CD14-positive monocyte (primary cell): ENCODE measurements at regions not wholly inside any gene's neighbourhood (a gene's known extent, or its start where the extent isn't known, plus 50 kb on each side); places are given as distances from the start of the nearest gene placed in this dataset.

Experiments used
- DNase-seq, 3 donors: peaks; one replicate each; pipeline ENCODE4 v3.0.0-alpha.2; 2011 to 2022
- H2AFZ ChIP-seq: 2 replicates; pipeline ENCODE4 v1.6.0; 2012; ENCODE audit warnings: mild to moderate bottlenecking, low read depth, low read length, inconsistent platforms; ENCODE audit not compliant: insufficient read depth, poor library complexity, severe bottlenecking
- H3K27ac ChIP-seq, 2 donors: 1 replicate in 1 of 2; 2 replicates in 1 of 2; pipeline ENCODE4 v1.5.1; 2012 to 2013; ENCODE audit warnings: low read length in 2 of 2, control low read depth in 1 of 2, inconsistent platforms in 1 of 2, low read depth in 1 of 2, mild to moderate bottlenecking in 1 of 2
- H3K27me3 ChIP-seq, 2 donors: one replicate each; pipeline versions ENCODE4 v1.6.0 to v1.6.1; 2011 to 2013; ENCODE audit warnings: low read length in 2 of 2; ENCODE audit not compliant: control insufficient read depth in 2 of 2, insufficient read depth in 2 of 2
- H3K36me3 ChIP-seq, 2 donors: replicated peaks in 1 of 2; 1 replicate in 1 of 2; 2 replicates in 1 of 2; pipeline versions ENCODE4 v1.5.1 to v1.6.1; 2012 to 2013; ENCODE audit warnings: low read length in 2 of 2, control low read depth in 1 of 2, inconsistent platforms in 1 of 2, mild to moderate bottlenecking in 1 of 2; ENCODE audit not compliant: insufficient read depth in 2 of 2, control insufficient read depth in 1 of 2
- H3K4me1 ChIP-seq, 2 donors: 1 replicate in 1 of 2; 2 replicates in 1 of 2; pipeline versions ENCODE4 v1.5.1 to v1.6.1; 2012 to 2013; ENCODE audit warnings: low read length in 2 of 2, control low read depth in 1 of 2, inconsistent platforms in 1 of 2, mild to moderate bottlenecking in 1 of 2, moderate library complexity in 1 of 2; ENCODE audit not compliant: insufficient read depth in 2 of 2, control insufficient read depth in 1 of 2
- H3K4me2 ChIP-seq: replicated peaks from 2 replicates; pipeline ENCODE3; 2012; ENCODE audit warnings: low read length, moderate library complexity, mild to moderate bottlenecking; ENCODE audit not compliant: poor library complexity, severe bottlenecking; ENCODE audit errors: extremely low read depth
- H3K4me3 ChIP-seq, 3 experiments: fragments of 200-600 bp in 1 of 3; sonication (generic) in 1 of 3; replicated peaks in 1 of 3; 1 replicate in 2 of 3; 2 replicates in 1 of 3; pipeline ENCODE4 v1.5.1; 2011 to 2013; ENCODE audit warnings: low read length in 3 of 3, mild to moderate bottlenecking in 3 of 3, control low read depth in 2 of 3, low read depth in 2 of 3, inconsistent platforms in 1 of 3, moderate library complexity in 1 of 3
- H3K79me2 ChIP-seq: 2 replicates; pipeline ENCODE4 v1.6.0; 2012; ENCODE audit warnings: mild to moderate bottlenecking, control low read depth, inconsistent platforms, low read length, moderate library complexity; ENCODE audit not compliant: insufficient read depth
- H3K9ac ChIP-seq: 2 replicates; pipeline ENCODE4 v1.6.0; 2017; ENCODE audit warnings: low read length, mild to moderate bottlenecking; ENCODE audit not compliant: insufficient read depth, poor library complexity, severe bottlenecking
- H3K9me3 ChIP-seq, 2 donors: replicated peaks in 1 of 2; 1 replicate in 1 of 2; 2 replicates in 1 of 2; pipeline versions ENCODE4 v1.5.1 to v1.6.1; 2012 to 2013; ENCODE audit warnings: low read length in 2 of 2, control low read depth in 1 of 2; ENCODE audit not compliant: control insufficient read depth in 1 of 2, insufficient read depth in 1 of 2
- H4K20me1 ChIP-seq: 2 replicates; pipeline ENCODE4 v1.6.0; 2012; ENCODE audit warnings: mild to moderate bottlenecking, low read length, control low read depth, moderate library complexity; ENCODE audit not compliant: insufficient read depth
- H3K27ac Mint-ChIP-seq, 7 donors: one replicate each; pipeline ENCODE4 v1.8.0; 2020; ENCODE audit warnings: mild to moderate bottlenecking in 7 of 7, mixed read lengths in 7 of 7, moderate library complexity in 6 of 7, inconsistent platforms in 2 of 7
- H3K27me3 Mint-ChIP-seq, 3 donors: one replicate each; pipeline ENCODE4 v1.8.0; 2021 to 2022; ENCODE audit warnings: low read depth in 3 of 3, mild to moderate bottlenecking in 3 of 3, mixed read lengths in 3 of 3, moderate library complexity in 3 of 3, inconsistent platforms in 1 of 3
- H3K36me3 Mint-ChIP-seq, 2 donors: one replicate each; pipeline ENCODE4 v1.8.0; 2020; ENCODE audit warnings: mixed read lengths in 2 of 2, inconsistent platforms in 1 of 2, mild to moderate bottlenecking in 1 of 2
- H3K4me1 Mint-ChIP-seq: one replicate; pipeline ENCODE4 v1.8.0; 2020; ENCODE audit warnings: mild to moderate bottlenecking, mixed read lengths
- H3K4me3 Mint-ChIP-seq, 2 donors: one replicate each; pipeline ENCODE4 v1.8.0; 2020; ENCODE audit warnings: mild to moderate bottlenecking in 2 of 2, mixed read lengths in 2 of 2, moderate library complexity in 1 of 2
- H3K9me3 Mint-ChIP-seq, 7 donors: one replicate each; pipeline ENCODE4 v1.8.0; 2020 to 2022; ENCODE audit warnings: mixed read lengths in 7 of 7, mild to moderate bottlenecking in 6 of 7, moderate library complexity in 6 of 7, inconsistent platforms in 2 of 7
- CTCF ChIP-seq: fragments of 200-600 bp; IDR thresholded peaks from one replicate; pipeline ENCODE4 v1.8.0; 2022; ENCODE audit warnings: antibody characterized with exemption, mild to moderate bottlenecking
- WGBS: methylation state at CpG from one replicate; pipeline ENCODE4 v1.1.5; 2013; ENCODE audit warnings: missing lambda C conversion rate; ENCODE audit not compliant: insufficient coverage; 5-methylcytosine and 5-hydroxymethylcytosine counted together
- intact Hi-C, 2 donors: fragments of 100-400 bp; cut with micrococcal nuclease; formaldehyde crosslinking; loops; one replicate each; pipeline versions ENCODE4 v1.15.0 to v1.15.1; 2023

GRCh38 chr6:98142839-98143238, 691.5 kb upstream of the POU3F2 start:
- no peaks in the 10 kb centered on the region for H3K4me1 Mint-ChIP-seq
- H4K20me1 ChIP-seq: no peaks in the 10 kb centered on the region
- H3K4me1 ChIP-seq: no peaks in the 10 kb centered on the region
- no peak overlapping the region for H3K9ac ChIP-seq
- H3K9me3 ChIP-seq: peaks cover 11 to 18% of the 10 kb centered on the region in 2 donors
- no peaks in the 10 kb centered on the region for H3K79me2 ChIP-seq
- H3K9me3 Mint-ChIP-seq: peaks cover 0 to 18% (median 9%) of the 10 kb centered on the region in 7 donors
- no peak overlapping the region for H3K27ac Mint-ChIP-seq
- intact Hi-C loops: no loop called here
- H3K27me3 ChIP-seq: no peaks in the 10 kb centered on the region
- H3K4me3 ChIP-seq: no peak overlapping the region
- TF ChIP-seq CTCF: no peak
- H2AFZ ChIP-seq: no peak overlapping the region
- no peak for DNase-seq
- H3K27ac ChIP-seq: no peak overlapping the region
- H3K36me3 ChIP-seq: no peaks in the 10 kb centered on the region
- H3K4me3 Mint-ChIP-seq: no peak overlapping the region
- H3K4me2 ChIP-seq: no peak overlapping the region
- H3K27me3 Mint-ChIP-seq: no peaks in the 10 kb centered on the region
- 90% methylated on average over 4 of the region's 6 CpGs for WGBS
- no peaks in the 10 kb centered on the region for H3K36me3 Mint-ChIP-seq

GRCh38 chr6:98146656-98147055, 687.7 kb upstream of the POU3F2 start:
- peaks cover 11 to 18% of the 10 kb centered on the region in 2 donors for H3K9me3 ChIP-seq
- H3K4me2 ChIP-seq: no peak overlapping the region
- H3K79me2 ChIP-seq: no peaks in the 10 kb centered on the region
- H3K27me3 Mint-ChIP-seq: no peaks in the 10 kb centered on the region
- no peaks in the 10 kb centered on the region for H3K4me1 Mint-ChIP-seq
- H3K4me1 ChIP-seq: no peaks in the 10 kb centered on the region
- H3K36me3 ChIP-seq: no peaks in the 10 kb centered on the region
- intact Hi-C loops: no loop called here
- no peaks in the 10 kb centered on the region for H4K20me1 ChIP-seq
- DNase-seq: no peak
- H3K9ac ChIP-seq: no peak overlapping the region
- H3K4me3 Mint-ChIP-seq: no peak overlapping the region
- H3K27ac ChIP-seq: no peak overlapping the region
- no peak overlapping the region for H2AFZ ChIP-seq
- no peaks in the 10 kb centered on the region for H3K36me3 Mint-ChIP-seq
- no peaks in the 10 kb centered on the region for H3K27me3 ChIP-seq
- H3K4me3 ChIP-seq: no peak overlapping the region
- WGBS: no CpG with 5 or more reads among the region's 1 CpG
- no peak overlapping the region for H3K27ac Mint-ChIP-seq
- peaks cover 0 to 18% (median 9%) of the 10 kb centered on the region in 7 donors for H3K9me3 Mint-ChIP-seq
- no peak for TF ChIP-seq CTCF
